Progenitor cell of endocrine pancreas (in vitro differentiated cells): ENCODE measurements at regions not wholly inside any gene's neighbourhood (a gene's known extent, or its start where the extent isn't known, plus 50 kb on each side); places are given as distances from the start of the nearest gene placed in this dataset.

Experiments
- DNase-seq: peaks from one replicate; pipeline ENCODE4 v3.0.0; 2021; ENCODE audit warnings: low spot score; ENCODE audit not compliant: unreplicated experiment
- H3K27ac Mint-ChIP-seq: 2 replicates; pipeline ENCODE4 v1.8.0; 2021; ENCODE audit warnings: mild to moderate bottlenecking, moderate library complexity, mixed read lengths
- H3K27me3 Mint-ChIP-seq: 2 replicates; pipeline ENCODE4 v1.8.0; 2021; ENCODE audit warnings: mixed read lengths
- H3K36me3 Mint-ChIP-seq: 2 replicates; pipeline ENCODE4 v1.8.0; 2022; ENCODE audit warnings: mixed read lengths; ENCODE audit not compliant: insufficient read depth
- H3K4me1 Mint-ChIP-seq: 2 replicates; pipeline ENCODE4 v1.8.0; 2021; ENCODE audit warnings: low read depth, mixed read lengths
- H3K4me3 Mint-ChIP-seq: 2 replicates; pipeline ENCODE4 v1.8.0; 2021; ENCODE audit warnings: low read depth, mild to moderate bottlenecking, moderate library complexity, mixed read lengths
- H3K9me3 Mint-ChIP-seq: 2 replicates; pipeline ENCODE4 v1.8.0; 2021; ENCODE audit warnings: low read depth, mixed read lengths
- TF ChIP-seq, protein P1 (sequence below): fragments of 200-600 bp; sonication (generic); IDR thresholded peaks from one replicate; pipeline ENCODE4 v1.5.0; 2021; ENCODE audit warnings: antibody characterized with exemption, mild to moderate bottlenecking; ENCODE audit not compliant: unreplicated experiment

DNA sequence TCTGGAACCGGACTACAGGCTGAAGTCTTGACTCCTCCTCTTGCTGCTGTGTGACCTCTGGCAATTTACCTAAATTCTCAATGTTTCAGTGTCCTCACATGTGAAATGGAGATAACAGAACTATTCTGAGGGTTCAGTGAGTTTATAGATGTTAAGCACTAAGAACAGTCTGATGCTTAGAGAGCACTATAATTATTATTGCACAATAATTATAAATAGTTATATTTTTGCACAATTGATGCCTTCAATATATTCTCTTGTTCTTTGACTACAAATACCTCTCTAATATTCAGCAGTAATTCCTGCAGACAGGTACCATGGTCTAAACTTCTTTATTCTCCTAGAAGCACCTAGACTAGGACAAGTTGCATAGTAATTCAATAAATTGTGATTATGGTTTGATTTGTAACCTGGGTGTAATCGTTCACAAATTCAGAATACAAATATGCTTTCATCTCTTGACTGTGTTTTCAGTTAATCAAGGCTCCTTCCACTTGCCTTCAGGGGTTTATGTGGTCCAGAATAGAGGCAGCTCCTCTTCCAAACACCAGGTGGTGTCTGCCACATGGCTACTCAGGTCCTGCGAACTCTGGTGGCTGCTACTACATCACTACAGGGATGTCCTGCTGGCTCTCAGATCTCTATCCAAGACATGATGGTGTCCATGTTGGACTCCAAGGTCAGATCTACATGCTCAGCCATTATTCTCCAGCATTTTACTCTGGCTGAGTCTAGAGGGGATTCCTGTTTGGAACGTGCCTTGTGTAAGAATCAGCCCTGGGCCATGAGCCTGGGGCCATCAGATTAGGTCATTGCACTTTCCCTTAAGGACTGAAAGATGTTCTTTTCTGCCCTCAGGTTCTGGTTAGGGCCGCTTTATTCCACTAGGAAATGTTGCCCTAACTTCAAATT is 103.4 kb downstream of the QRFPR start:
- TF ChIP-seq, protein P1, sequence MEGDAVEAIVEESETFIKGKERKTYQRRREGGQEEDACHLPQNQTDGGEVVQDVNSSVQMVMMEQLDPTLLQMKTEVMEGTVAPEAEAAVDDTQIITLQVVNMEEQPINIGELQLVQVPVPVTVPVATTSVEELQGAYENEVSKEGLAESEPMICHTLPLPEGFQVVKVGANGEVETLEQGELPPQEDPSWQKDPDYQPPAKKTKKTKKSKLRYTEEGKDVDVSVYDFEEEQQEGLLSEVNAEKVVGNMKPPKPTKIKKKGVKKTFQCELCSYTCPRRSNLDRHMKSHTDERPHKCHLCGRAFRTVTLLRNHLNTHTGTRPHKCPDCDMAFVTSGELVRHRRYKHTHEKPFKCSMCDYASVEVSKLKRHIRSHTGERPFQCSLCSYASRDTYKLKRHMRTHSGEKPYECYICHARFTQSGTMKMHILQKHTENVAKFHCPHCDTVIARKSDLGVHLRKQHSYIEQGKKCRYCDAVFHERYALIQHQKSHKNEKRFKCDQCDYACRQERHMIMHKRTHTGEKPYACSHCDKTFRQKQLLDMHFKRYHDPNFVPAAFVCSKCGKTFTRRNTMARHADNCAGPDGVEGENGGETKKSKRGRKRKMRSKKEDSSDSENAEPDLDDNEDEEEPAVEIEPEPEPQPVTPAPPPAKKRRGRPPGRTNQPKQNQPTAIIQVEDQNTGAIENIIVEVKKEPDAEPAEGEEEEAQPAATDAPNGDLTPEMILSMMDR: peak; percentile 55
- Mint-ChIP-seq H3K9me3 (no peaks in the 10 kb centered on the region), H3K36me3 (no peaks in the 10 kb centered on the region)

DNA sequence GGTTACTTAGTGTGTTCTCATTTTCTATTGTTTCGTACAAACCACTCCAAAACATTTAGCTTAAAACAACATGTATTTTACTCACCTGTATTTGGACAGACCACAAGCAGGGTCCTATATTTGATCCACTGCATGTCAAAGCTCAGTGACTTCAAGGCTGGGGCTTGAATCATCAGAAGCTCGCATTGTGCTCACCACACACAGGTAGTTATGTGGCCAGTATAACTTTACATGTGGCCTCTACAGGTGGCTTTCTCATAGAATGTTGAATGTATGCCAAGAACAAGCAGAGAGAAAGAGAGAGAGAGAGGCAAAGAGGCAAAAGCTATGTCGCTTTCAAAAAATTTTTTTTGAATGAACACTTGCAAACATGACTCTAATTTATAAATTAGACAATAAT is 107.6 kb downstream of the QRFPR start:
- H3K36me3 Mint-ChIP-seq: no peaks in the 10 kb centered on the region

More for the DNA sequence above, 103.4 kb downstream of the QRFPR start:
- Mint-ChIP-seq H3K4me1 (no peaks in the 10 kb centered on the region), H3K27me3 (peaks cover 17% of the 10 kb centered on the region), H3K4me3 (no peak overlapping the region), H3K27ac (no peak overlapping the region)
- DNase-seq: no peak

DNA sequence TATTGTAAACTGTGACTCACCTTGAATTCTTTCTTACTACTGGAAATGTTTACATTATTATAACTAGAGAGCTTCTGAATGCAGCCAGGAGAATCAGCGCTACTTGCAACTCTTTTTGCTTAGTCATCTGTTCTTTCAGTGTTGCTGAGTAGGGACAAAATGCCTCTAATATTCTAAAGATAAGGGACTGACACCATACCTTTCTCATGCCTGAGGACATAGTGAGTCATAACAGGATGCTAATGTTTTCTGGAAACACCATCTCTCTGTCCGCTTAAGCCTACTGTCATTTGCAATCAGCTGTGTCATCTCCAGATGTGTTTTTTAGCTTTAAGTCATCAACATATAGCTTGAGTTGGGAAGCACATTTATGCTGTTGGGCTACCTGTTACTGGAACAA is 108.3 kb downstream of the QRFPR start:
- Mint-ChIP-seq H3K27ac (no peak overlapping the region), H3K4me1 (peaks cover 3% of the 10 kb centered on the region), H3K4me3 (no peak overlapping the region), H3K36me3 (no peaks in the 10 kb centered on the region), H3K27me3 (no peaks in the 10 kb centered on the region), H3K9me3 (no peaks in the 10 kb centered on the region)
- DNase-seq: no peak
- TF ChIP-seq, protein P1: no peak

More for the DNA sequence above, 107.6 kb downstream of the QRFPR start:
- TF ChIP-seq, protein P1: no peak
- no peaks in the 10 kb centered on the region for H3K27me3 Mint-ChIP-seq
- H3K4me3 Mint-ChIP-seq: no peak overlapping the region
- no peak for DNase-seq
- peaks cover 3% of the 10 kb centered on the region for H3K4me1 Mint-ChIP-seq
- no peaks in the 10 kb centered on the region for H3K9me3 Mint-ChIP-seq
- H3K27ac Mint-ChIP-seq: no peak overlapping the region

DNA sequence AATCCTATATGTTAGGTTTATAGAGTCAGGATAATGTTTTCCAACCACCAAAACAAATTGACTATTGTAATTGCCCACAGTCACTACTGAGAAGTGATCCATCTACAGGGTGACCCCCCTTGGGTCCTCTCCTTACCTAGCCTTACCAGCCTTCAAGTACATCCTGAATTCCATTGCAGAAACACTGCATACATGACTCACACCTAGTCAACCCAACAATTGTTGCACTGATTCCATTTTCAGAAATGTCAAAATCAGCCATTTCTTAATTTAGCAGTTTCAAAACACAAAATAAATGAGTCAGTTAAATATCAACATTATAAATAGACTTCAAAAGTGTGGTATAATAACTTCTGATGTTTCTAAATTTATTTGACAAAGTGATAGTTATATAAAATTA is 106.3 kb upstream of the TNIP3 start:
- DNase-seq: no peak
- Mint-ChIP-seq H3K27ac (no peak overlapping the region), H3K4me1 (peaks cover 3% of the 10 kb centered on the region), H3K9me3 (no peaks in the 10 kb centered on the region), H3K27me3 (no peaks in the 10 kb centered on the region), H3K4me3 (no peak overlapping the region), H3K36me3 (no peaks in the 10 kb centered on the region)
- TF ChIP-seq, protein P1: no peak

DNA sequence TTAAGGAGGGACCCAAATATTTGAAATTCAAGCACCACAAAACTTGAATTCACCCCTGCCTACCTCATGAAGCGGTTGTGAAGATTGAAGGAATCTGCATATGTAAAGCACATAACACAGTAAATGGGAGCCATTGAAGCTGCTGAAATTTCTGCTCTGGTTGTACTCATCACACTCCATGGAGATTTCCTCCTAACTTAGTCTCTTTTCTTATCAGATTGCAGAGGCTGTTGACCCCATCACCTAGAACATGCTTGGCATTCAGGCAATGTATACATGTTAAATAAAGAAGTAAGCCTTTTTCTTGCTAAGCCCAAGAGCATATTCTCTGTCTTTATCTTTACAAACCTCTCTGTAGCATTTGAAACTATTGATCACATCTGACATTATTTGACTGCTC is 104.9 kb upstream of the TNIP3 start:
- Mint-ChIP-seq H3K4me3 (no peak overlapping the region), H3K27ac (no peak overlapping the region), H3K4me1 (peaks cover 3% of the 10 kb centered on the region), H3K36me3 (no peaks in the 10 kb centered on the region), H3K27me3 (no peaks in the 10 kb centered on the region), H3K9me3 (no peaks in the 10 kb centered on the region)
- DNase-seq: no peak
- TF ChIP-seq, protein P1: no peak
